ENCODE measurements at regions not wholly inside any gene's neighbourhood (a gene's known extent, or its start where the extent isn't known, plus 50 kb on each side); places are given as distances from the start of the nearest gene placed in this dataset.
"Not testable (repeated sequence)": the region's sequence is repeated elsewhere in the genome, so short reads cannot be mapped to it uniquely, and the experiment has no call there.

DNA sequence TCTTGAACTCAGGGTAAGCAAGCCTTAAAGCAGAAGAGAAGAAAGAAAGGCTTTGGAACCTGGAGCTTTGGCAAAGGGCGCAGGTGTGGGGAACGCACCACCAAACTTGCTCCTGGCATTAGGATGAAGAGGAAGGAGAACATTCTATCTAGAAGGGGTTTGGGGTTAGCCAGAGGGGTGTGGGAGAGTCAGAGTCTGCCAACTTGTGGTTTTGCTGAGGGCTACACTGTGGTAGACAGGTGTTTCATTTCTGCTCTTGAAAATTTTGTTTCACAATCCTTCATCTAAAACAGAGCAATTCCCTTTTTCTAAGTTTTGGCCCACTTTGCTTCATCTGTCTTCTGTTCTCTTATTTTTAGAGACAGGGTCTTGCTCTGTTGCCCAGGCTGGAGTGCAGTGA, 66.2 kb upstream of the DRD5 start:
- not testable (repeated sequence) for TF ChIP-seq POLR2AphosphoS5 (IDR thresholded peaks at IDR 0.05); TAF1 (IDR thresholded peaks at IDR 0.05; ENCODE audit: low read depth); EP300 (conservative IDR thresholded peaks at IDR 0.05; ENCODE audit: poor library complexity, severe bottlenecking); SMC3 (conservative IDR thresholded peaks at IDR 0.05; ENCODE audit: poor library complexity); EZH2 (IDR thresholded peaks at IDR 0.05; ENCODE audit: borderline replicate concordance, insufficient read depth, low read length, poor library complexity, severe bottlenecking)
- TF ChIP-seq, protein P1, sequence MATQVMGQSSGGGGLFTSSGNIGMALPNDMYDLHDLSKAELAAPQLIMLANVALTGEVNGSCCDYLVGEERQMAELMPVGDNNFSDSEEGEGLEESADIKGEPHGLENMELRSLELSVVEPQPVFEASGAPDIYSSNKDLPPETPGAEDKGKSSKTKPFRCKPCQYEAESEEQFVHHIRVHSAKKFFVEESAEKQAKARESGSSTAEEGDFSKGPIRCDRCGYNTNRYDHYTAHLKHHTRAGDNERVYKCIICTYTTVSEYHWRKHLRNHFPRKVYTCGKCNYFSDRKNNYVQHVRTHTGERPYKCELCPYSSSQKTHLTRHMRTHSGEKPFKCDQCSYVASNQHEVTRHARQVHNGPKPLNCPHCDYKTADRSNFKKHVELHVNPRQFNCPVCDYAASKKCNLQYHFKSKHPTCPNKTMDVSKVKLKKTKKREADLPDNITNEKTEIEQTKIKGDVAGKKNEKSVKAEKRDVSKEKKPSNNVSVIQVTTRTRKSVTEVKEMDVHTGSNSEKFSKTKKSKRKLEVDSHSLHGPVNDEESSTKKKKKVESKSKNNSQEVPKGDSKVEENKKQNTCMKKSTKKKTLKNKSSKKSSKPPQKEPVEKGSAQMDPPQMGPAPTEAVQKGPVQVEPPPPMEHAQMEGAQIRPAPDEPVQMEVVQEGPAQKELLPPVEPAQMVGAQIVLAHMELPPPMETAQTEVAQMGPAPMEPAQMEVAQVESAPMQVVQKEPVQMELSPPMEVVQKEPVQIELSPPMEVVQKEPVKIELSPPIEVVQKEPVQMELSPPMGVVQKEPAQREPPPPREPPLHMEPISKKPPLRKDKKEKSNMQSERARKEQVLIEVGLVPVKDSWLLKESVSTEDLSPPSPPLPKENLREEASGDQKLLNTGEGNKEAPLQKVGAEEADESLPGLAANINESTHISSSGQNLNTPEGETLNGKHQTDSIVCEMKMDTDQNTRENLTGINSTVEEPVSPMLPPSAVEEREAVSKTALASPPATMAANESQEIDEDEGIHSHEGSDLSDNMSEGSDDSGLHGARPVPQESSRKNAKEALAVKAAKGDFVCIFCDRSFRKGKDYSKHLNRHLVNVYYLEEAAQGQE (IDR thresholded peaks at IDR 0.05; ENCODE audit: borderline replicate concordance), result not testable (repeated sequence)
- TF ChIP-seq, protein P2, sequence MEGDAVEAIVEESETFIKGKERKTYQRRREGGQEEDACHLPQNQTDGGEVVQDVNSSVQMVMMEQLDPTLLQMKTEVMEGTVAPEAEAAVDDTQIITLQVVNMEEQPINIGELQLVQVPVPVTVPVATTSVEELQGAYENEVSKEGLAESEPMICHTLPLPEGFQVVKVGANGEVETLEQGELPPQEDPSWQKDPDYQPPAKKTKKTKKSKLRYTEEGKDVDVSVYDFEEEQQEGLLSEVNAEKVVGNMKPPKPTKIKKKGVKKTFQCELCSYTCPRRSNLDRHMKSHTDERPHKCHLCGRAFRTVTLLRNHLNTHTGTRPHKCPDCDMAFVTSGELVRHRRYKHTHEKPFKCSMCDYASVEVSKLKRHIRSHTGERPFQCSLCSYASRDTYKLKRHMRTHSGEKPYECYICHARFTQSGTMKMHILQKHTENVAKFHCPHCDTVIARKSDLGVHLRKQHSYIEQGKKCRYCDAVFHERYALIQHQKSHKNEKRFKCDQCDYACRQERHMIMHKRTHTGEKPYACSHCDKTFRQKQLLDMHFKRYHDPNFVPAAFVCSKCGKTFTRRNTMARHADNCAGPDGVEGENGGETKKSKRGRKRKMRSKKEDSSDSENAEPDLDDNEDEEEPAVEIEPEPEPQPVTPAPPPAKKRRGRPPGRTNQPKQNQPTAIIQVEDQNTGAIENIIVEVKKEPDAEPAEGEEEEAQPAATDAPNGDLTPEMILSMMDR (IDR thresholded peaks at IDR 0.05; ENCODE audit: poor library complexity, severe bottlenecking), result not testable (repeated sequence)
